SIG-M5 (cell line): ENCODE measurements at regions not wholly inside any gene's neighbourhood (a gene's known extent, or its start where the extent isn't known, plus 50 kb on each side); places are given as distances from the start of the nearest gene placed in this dataset.
A peak's percentile ranks its signal among the peaks of the same experiment; 100 is the strongest.

ENCODE experiments used
- DNase-seq: peaks from one replicate; lab custom pipeline; 2025; lab: John Stamatoyannopoulos, UW

- no peak for DNase-seq
Observed at GRCh38 chr16:48829336-48830310, 219.6 kb upstream of the N4BP1 start.

GRCh38 chr16:48824271-48824670 is 214.3 kb upstream of the N4BP1 start:
- no peak for DNase-seq

- DNase-seq = no peak
Observed at GRCh38 chr16:48822431-48822830, 212.5 kb upstream of the N4BP1 start.

GRCh38 chr16:48820379-48820778 is 210.4 kb upstream of the N4BP1 start:
- DNase-seq = no peak

DNA sequence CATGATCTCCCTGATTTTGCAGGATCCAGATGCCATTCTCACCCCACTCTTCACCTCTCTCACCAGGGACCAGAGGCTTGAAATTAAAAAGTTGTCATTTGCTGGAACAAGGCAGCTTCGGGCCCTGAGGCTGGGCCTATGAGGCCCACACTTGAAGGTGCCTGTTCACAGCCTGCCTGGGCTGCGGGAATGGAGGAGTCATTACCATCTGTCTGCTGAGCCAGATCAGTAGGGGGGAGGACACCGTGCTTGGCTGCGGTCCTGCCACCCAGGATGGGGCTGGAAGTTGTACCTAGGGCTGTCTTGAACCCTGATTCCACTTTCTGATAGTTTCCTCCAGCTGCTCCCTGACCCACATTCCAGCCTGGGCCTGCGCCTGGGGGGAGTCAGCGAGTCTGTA is 208.3 kb upstream of the N4BP1 start:
- DNase-seq = no peak

DNA sequence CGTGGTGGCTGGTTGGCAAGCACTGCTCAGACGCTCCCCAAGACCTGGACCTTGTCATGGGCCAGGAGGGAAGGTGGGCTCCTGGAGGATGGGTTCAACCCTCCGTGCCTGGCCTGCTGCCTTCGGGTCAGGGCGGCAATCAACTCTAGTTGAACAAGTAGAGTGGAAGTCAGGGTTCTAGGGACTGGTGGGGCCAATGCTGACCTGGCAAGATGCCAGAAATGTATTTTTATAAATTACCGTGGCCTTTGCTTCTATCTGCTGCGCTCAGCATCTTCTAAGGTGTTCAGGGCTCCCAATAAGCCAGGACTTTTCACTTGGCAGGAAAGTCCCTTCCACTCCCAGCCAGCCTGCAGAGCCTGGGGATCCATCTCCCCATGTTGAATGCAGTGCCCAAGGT is 207.1 kb upstream of the N4BP1 start:
- no peak for DNase-seq

DNA sequence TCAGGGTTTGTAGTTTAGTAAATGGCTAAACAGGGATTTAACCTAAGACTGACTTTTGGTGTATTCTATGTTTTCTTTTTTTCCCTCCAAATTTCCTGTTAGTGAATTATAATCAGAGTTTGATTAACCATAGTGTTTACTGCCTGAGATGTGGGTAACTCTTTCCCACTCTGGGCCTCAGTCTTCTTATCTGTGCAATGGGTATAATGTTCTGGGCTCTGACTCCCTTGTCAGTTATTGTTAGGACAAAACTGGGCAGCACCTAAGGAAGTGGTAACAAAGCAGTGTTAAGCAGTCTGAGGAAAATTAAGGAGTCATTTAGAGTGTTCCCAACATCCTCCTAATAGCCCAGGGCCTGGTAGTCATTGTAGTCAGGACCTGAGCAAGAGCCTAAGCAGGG is 206.4 kb upstream of the N4BP1 start:
- DNase-seq = no peak

DNA sequence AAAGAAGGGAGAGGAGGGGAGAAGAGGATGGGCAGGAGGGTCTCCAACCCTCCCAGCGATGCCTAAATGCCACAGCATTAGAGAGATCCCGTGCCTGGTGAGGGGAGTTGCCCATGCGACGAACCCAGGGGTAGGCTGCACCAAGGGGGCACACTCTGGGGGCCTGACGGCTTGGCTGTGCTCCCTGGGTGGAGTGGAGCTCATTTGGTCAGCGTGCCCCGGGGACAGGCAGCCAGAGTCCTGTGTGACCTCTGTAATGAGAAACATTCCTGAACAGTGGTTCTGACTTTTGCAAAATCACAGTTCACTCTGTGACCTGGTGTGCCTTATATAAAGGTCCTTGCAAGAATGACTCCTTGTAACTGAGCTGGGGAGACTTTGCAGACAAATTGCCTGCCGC is 205.0 kb upstream of the N4BP1 start:
- no peak for DNase-seq

DNA sequence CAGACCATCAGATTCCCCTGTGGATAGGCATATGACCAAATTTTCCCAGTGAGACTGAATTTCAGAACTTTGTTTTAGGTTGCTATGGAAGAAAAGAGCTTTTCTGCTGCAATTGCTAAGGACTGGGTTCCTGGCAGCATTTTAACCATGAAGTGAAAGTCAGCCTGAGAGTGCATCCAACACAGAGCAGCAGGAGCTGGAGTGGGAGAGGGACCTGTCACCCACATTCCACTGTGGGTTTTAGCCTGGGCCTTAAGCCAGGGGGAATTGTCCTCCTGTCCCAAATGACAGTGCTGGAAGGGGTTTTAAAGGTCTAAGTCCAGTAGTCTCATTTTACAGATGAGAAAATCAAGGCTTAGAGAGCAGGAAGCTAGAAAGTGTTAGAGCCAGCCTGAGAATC is 203.5 kb upstream of the N4BP1 start:
- no peak for DNase-seq

- no peak for DNase-seq
Observed at GRCh38 chr16:48812856-48813255, 202.9 kb upstream of the N4BP1 start.

GRCh38 chr16:48811478-48811877 is 201.5 kb upstream of the N4BP1 start:
- no peak for DNase-seq

- no peak for DNase-seq
Observed at GRCh38 chr16:48810803-48811453, 200.9 kb upstream of the N4BP1 start.

GRCh38 chr16:48810436-48810802 is 200.4 kb upstream of the N4BP1 start:
- DNase-seq = no peak

DNA sequence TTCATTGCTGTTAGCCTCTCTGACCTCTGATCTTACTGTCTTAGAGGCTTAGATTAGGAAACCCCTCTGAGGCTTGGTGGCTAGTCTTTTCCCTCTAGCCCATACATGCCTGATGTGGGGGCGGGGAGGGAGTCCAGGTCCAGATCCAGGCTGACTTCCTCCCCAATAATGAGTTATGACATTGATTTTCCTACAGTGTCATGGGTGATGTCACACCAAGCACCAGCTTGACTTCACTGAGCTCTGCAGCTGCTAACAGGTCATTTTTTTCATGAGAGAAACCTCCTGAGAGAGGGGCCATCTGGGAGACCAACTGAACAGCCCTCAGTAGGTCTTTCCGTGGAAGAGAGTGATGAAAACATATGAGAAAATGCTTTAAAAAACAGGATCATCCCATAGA is 180.2 kb upstream of the N4BP1 start:
- no peak for DNase-seq

- DNase-seq = no peak
Observed at GRCh38 chr16:48788475-48788874, 178.5 kb upstream of the N4BP1 start.

GRCh38 chr16:48745541-48745940 is 135.6 kb upstream of the N4BP1 start:
- DNase-seq = no peak

GRCh38 chr16:48740964-48741363 is 131.0 kb upstream of the N4BP1 start:
- no peak for DNase-seq

DNA sequence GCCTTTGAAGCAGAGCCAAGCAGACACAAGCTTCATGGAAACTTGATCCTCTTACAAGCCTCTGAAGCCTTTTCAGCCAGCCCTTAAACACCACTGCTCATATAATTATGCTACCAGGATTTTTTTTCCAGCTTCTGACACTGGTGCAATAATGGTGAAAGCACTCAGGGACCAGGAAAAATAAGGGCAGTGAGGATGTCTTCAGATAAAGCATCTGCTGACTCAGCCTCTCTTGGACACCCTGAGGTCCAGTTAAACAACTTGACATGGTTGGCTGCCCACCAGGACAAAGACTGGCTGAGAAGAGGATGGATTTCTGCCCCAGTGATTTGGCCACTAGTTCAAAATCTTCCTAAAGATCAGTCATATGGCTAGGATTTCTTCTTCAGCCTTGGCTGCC is 124.2 kb upstream of the N4BP1 start:
- no peak for DNase-seq

DNA sequence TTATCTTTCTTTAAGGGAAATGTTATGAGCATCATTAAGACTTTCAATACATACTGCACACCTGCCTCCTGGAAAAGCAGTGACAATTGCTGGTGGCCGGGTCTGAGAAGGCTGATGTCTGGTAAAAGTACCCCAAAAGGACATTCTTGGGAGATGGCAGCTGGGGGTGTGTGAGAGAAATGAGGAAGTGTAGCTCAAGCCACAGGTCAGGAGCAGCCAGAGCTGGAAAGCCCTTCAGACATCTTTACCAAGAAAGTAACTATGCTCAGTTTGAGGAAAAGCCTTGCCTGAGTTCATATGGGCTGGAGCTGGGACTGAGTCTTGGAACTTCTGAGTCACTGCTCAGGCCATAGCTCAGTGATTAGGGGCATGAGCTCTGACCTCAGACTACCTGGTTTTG is 94.7 kb upstream of the N4BP1 start:
- DNase-seq = no peak

DNA sequence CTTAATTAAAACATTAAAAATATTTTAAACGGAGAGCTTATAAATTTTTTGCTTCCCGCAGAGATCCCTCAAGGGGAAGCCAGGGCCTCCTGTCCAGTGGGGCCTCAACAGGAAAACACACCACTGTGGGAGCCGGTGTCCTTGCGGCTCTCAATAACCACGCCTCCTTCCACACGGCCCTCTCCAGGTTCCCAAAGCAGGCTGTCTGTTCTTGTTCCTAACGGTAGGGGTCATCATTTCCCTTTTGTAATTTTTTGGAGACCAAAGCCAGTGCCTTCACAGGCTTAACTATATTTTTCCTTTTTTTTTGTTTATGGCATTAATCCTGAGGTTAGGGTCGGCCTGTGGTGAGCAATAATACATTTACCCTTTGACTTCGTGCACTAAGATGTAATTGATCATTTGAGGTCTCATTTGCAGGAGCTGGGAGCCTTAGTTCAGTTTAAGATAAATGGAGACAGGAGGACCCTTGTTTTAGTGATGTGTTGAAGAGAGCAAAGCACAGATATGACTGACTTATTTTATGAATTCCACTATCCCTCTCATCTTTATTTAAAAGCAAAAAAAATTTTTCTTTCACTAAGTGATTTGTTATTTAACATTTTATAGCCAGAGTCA is 77.5 kb upstream of the N4BP1 start:
- peak; percentile 9 for DNase-seq

DNA sequence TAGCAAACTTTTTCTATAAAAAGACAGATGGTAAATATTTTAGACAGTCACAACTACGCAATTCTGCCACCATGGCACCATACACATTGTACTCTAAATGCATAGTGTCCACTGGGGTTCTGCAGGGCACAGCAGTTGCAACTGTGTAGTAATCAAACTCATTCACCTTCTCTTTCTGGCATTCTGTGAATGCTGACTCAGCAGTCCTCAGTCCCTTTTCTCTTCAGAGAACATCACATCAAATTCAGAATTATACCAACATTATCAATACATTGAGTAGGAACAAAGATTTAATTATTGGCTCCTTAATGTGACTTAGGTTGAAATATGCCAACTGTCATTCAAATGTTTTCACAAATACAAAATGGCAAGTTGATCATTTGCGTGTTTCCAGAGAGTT is 74.2 kb upstream of the N4BP1 start:
- no peak for DNase-seq

DNA sequence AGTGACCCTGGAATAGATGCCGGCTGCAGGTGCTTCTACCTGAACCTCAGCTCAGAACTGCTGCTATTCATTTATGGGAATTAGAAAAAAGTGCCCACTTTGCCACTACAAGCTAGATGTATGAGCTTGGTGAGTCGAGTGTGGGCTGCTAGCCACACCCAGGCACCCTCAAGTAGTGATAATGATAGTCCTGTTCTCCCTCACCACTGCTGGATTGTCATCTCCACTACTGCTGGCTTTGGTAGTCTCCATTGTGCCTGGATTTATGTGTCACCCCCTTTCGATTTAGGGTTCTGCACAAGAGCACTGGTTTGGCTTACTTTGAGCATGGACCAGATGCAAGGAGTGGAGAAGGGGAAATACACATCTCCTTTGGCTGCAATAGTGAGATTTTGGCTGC is 73.0 kb upstream of the N4BP1 start:
- DNase-seq = no peak

GRCh38 chr16:48681520-48681919 is 71.5 kb upstream of the N4BP1 start:
- DNase-seq = no peak
